ENCODE measurements at regions not wholly inside any gene's neighbourhood (a gene's known extent, or its start where the extent isn't known, plus 50 kb on each side); places are given as distances from the start of the nearest gene placed in this dataset.

DNA sequence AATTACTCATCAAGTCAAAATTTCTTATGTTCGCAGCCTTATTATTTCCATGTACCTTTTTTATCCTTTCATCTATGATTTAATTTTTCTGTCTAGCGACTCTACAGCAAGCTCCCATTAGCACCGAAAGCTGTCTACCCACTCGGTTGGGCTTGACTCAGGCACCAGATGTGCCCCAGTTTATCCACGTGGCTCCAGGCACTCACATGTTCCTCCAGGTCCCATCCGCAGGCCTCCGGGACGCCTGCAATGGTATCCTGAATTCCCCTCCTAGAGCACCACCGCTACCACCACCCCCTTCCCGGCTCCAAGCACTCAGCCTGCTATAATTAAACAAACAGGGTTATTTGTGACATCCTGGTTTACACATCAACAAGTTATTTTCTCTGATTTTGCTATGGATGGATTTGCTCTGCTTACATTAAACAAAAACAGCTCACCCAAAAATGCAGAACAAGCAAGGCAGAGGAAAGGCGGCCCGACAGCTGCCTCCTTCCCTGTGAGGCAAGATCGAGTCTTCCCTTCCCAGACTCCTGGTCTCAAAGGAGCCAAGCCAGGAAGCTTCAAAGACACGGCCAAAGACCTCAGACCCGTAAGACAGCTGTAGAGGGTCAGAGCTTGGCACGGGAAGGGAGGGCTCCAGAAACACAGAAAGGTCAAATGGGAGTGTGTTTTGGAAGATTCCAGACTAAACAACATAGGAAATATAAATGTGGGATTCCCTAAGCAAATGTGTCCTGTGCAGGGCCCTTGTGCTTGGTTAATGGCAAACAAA is 253.8 kb downstream of the TTC8 start:
- Histone ChIP-seq H3K9ac (ENCODE audit: low read length) (no peak overlapping the region), H3K79me2 (replicated peaks; ENCODE audit: insufficient read depth, low read length) (no peaks in the 10 kb centered on the region), H3K27me3 (ENCODE audit: insufficient read depth, low read depth, low read length) (no peaks in the 10 kb centered on the region), H3K4me2 (ENCODE audit: low read length) (no peak overlapping the region), H3F3A (ENCODE audit: insufficient read depth, low read length, poor library complexity, severe bottlenecking) (no peaks in the 10 kb centered on the region), H3K4me3 (ENCODE audit: low read length) (no peak overlapping the region), H3K27ac (ENCODE audit: low read length) (no peak overlapping the region), H3K9me2 (ENCODE audit: insufficient read depth, low read length) (no peaks in the 10 kb centered on the region), H2AFZ (ENCODE audit: low read depth, low read length) (no peak overlapping the region), H3K36me3 (ENCODE audit: insufficient read depth, low read length) (no peaks in the 10 kb centered on the region), H4K20me1 (ENCODE audit: insufficient read depth) (no peaks in the 10 kb centered on the region), H3K9me3 (ENCODE audit: low read length) (no peaks in the 10 kb centered on the region)
- TF ChIP-seq CTCF (IDR thresholded peaks at IDR 0.05; ENCODE audit: poor library complexity, severe bottlenecking): no peak
- no peak for TF ChIP-seq EZH2 (IDR thresholded peaks at IDR 0.05; ENCODE audit: borderline replicate concordance, insufficient read depth, low read length, poor library complexity, severe bottlenecking)

- Histone ChIP-seq H3K27ac (ENCODE audit: low read length) (no peak overlapping the region), H3K9me3 (ENCODE audit: low read length) (no peaks in the 10 kb centered on the region), H3K36me3 (ENCODE audit: insufficient read depth, low read length) (no peaks in the 10 kb centered on the region), H3K79me2 (replicated peaks; ENCODE audit: insufficient read depth, low read length) (no peaks in the 10 kb centered on the region), H2AFZ (ENCODE audit: low read depth, low read length) (no peak overlapping the region), H3K9me2 (ENCODE audit: insufficient read depth, low read length) (no peaks in the 10 kb centered on the region), H4K20me1 (ENCODE audit: insufficient read depth) (no peaks in the 10 kb centered on the region), H3K4me2 (ENCODE audit: low read length) (no peak overlapping the region), H3K9ac (ENCODE audit: low read length) (no peak overlapping the region), H3K4me3 (ENCODE audit: low read length) (no peak overlapping the region), H3K27me3 (ENCODE audit: insufficient read depth, low read depth, low read length) (no peaks in the 10 kb centered on the region), H3F3A (ENCODE audit: insufficient read depth, low read length, poor library complexity, severe bottlenecking) (no peaks in the 10 kb centered on the region)
- TF ChIP-seq EP300 (conservative IDR thresholded peaks at IDR 0.05; ENCODE audit: poor library complexity, severe bottlenecking) (no peak), SMC3 (conservative IDR thresholded peaks at IDR 0.05; ENCODE audit: poor library complexity) (no peak), EZH2 (IDR thresholded peaks at IDR 0.05; ENCODE audit: borderline replicate concordance, insufficient read depth, low read length, poor library complexity, severe bottlenecking) (no peak), MXI1 (conservative IDR thresholded peaks at IDR 0.05; ENCODE audit: poor library complexity, severe bottlenecking) (no peak), POLR2AphosphoS5 (IDR thresholded peaks at IDR 0.05) (no peak)
- TF ChIP-seq, protein P1, sequence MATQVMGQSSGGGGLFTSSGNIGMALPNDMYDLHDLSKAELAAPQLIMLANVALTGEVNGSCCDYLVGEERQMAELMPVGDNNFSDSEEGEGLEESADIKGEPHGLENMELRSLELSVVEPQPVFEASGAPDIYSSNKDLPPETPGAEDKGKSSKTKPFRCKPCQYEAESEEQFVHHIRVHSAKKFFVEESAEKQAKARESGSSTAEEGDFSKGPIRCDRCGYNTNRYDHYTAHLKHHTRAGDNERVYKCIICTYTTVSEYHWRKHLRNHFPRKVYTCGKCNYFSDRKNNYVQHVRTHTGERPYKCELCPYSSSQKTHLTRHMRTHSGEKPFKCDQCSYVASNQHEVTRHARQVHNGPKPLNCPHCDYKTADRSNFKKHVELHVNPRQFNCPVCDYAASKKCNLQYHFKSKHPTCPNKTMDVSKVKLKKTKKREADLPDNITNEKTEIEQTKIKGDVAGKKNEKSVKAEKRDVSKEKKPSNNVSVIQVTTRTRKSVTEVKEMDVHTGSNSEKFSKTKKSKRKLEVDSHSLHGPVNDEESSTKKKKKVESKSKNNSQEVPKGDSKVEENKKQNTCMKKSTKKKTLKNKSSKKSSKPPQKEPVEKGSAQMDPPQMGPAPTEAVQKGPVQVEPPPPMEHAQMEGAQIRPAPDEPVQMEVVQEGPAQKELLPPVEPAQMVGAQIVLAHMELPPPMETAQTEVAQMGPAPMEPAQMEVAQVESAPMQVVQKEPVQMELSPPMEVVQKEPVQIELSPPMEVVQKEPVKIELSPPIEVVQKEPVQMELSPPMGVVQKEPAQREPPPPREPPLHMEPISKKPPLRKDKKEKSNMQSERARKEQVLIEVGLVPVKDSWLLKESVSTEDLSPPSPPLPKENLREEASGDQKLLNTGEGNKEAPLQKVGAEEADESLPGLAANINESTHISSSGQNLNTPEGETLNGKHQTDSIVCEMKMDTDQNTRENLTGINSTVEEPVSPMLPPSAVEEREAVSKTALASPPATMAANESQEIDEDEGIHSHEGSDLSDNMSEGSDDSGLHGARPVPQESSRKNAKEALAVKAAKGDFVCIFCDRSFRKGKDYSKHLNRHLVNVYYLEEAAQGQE (IDR thresholded peaks at IDR 0.05; ENCODE audit: borderline replicate concordance): no peak
Observed at GRCh38 chr14:89085231-89085731, 260.8 kb downstream of the TTC8 start.

Data from neural cell (in vitro differentiated cells).